IgD-negative memory B cell (primary cell): ENCODE measurements at regions not wholly inside any gene's neighbourhood (a gene's known extent, or its start where the extent isn't known, plus 50 kb on each side); places are given as distances from the start of the nearest gene placed in this dataset.
"Not testable (repeated sequence)": the region's sequence is repeated elsewhere in the genome, so short reads cannot be mapped to it uniquely, and the experiment has no call there.

Source experiments
- H3K27ac Mint-ChIP-seq, 3 donors: one replicate each; pipeline ENCODE4 v1.8.0; 2020 to 2022; ENCODE audit warnings: mild to moderate bottlenecking in 3 of 3, mixed read lengths in 3 of 3, moderate library complexity in 1 of 3
- H3K27me3 Mint-ChIP-seq: one replicate; pipeline ENCODE4 v1.8.0; 2021; ENCODE audit warnings: mixed read lengths
- H3K36me3 Mint-ChIP-seq: one replicate; pipeline ENCODE4 v1.8.0; 2020; ENCODE audit warnings: mild to moderate bottlenecking, mixed read lengths
- H3K4me1 Mint-ChIP-seq, 3 donors: one replicate each; pipeline ENCODE4 v1.8.0; 2020 to 2022; ENCODE audit warnings: mixed read lengths in 3 of 3, mild to moderate bottlenecking in 1 of 3
- H3K4me3 Mint-ChIP-seq, 4 donors: one replicate each; pipeline ENCODE4 v1.8.0; 2020 to 2022; ENCODE audit warnings: mild to moderate bottlenecking in 4 of 4, mixed read lengths in 4 of 4, moderate library complexity in 3 of 4
- H3K9me3 Mint-ChIP-seq, 3 donors: one replicate each; pipeline ENCODE4 v1.8.0; 2020 to 2021; ENCODE audit warnings: mixed read lengths in 3 of 3, mild to moderate bottlenecking in 1 of 3

DNA sequence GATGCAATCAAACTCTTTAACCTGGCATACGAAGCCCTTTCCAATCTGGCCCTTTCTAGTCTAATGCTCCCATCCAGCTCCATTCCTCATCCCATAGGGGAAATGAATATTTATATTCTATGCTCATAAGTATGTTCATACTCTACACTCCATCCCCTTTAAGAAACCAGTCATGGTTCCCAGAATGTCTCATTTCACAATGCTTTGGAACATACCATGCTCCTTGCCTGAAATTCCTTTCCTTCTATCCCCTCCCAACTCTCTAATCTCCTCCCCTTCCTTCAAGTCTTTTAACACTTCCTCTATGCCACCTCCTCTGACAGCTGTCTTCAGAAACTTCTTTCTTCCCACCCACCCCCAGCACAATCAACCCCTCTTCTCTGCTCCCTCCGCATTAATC, 207.0 kb upstream of the CAND1 start:
- Mint-ChIP-seq H3K4me1 (peaks cover 0 to 2% (median 0%) of the 10 kb centered on the region in 3 donors), H3K27me3 (peaks cover 15% of the 10 kb centered on the region), H3K36me3 (no peaks in the 10 kb centered on the region), H3K9me3 (no peaks in the 10 kb centered on the region), H3K27ac (no peak overlapping the region), H3K4me3 (no peak overlapping the region)

DNA sequence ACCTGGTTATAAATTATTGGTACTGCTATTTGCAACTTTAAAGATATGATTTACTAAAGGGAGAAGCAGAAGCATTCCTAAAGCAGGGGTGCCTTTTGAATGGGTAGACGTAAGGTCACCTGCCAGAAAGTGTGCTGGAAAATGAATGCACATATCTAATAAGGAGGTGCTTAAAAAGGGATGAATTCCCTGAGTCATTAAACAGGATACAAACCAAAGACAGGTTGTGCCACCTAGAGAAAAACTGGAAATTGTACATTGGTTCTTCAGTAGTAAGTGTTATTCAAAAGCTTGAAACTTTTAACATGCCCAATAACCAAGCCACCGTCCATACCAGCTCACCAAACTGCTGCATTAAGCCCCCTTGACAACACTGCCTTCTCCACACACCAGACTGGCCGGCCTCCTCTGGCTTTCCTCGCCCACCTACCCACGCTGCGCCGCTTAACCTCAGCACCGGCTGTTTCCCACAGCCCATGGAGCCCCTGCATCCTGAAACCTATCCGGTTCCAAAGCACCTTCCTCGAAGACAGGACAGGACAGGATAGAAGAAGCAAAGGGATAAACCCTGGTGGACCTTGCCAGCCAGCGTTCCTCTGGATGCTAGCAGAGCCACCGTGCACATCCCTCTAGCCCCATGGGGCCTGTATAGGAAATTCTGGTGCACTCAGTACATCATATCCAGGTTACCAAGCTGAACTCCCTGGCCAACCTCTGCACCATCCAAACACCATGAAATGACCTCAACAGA, 201.5 kb upstream of the CAND1 start:
- peak overlapping the region in 1 of 3 donors; percentile 22 for H3K27ac Mint-ChIP-seq
- peak overlapping the region; percentile 59 to 95 (median 74) for H3K4me3 Mint-ChIP-seq
- no peaks in the 10 kb centered on the region for H3K9me3 Mint-ChIP-seq
- H3K4me1 Mint-ChIP-seq, result peaks cover 0 to 10% (median 5%) of the 10 kb centered on the region in 3 donors
- H3K27me3 Mint-ChIP-seq, result peaks cover 20% of the 10 kb centered on the region
- no peaks in the 10 kb centered on the region for H3K36me3 Mint-ChIP-seq

DNA sequence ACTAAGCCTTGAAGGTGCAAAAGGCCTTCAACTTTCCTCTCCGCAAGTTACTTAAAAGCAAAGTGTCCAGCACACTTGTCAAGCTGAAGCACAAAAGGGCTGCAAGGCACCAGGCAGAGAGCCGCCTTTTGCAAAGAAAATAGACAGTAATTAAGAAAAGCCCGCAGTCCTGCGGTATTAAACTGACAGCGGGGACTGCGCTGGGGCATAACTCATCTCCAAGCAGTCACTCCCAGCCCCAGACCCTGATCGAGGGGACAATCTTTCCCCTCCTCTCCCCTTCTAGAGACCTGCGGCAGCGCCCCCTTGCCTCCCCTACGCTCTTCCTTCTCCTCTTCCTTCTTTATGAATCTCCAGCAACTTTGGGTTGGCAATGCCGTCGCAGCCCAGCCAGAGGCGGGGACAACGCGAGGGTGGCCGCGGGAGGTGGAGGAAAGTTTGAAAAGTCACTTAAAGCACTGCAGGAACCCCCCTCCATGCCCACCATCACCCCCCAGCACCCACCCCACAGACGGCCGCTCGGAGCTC, 200.9 kb upstream of the CAND1 start:
- Mint-ChIP-seq H3K9me3 (no peaks in the 10 kb centered on the region), H3K4me3 (peak overlapping the region; percentile 64 to 95 (median 86)), H3K36me3 (no peaks in the 10 kb centered on the region), H3K27ac (peak overlapping the region in 2 of 3 donors; percentile 22 to 23), H3K4me1 (peaks cover 0 to 10% (median 5%) of the 10 kb centered on the region in 3 donors), H3K27me3 (peaks cover 17% of the 10 kb centered on the region)

DNA sequence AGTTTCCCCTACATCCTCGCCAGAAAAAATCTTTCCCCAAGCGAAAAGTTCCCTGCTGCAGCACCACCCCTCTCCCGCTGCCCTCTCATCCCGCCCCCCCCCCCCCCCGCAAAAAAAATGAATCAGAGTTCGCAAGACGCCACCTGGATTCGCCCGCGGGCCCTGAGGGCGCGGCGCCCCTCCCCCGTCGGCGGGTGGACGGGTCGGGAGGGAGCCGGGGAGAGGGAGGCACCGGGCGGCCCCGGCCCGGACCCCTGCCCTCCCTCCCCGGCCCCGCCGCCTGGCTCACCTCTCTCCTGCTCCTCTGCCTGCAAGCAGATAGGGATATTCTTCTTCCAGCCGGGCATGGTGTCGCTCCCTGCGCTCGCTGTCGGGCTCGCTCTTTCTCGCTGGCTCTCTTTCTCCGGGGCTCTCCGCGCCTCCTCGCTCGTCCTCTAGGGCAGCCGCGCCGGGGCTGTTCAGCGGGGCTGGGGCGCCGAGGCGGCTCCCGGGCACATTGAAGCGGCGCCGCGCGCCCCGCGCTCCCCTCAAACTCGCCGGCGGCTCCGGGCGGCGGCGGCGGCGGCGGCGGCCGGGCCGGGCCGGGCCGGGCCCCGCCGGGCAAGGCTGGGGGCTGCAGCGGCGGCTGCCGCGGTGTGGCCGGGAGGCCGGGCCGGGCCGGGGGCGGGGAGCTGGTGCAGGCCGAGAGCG, 200.3 kb upstream of the CAND1 start:
- Mint-ChIP-seq H3K36me3 (no peaks in the 10 kb centered on the region), H3K27me3 (peaks cover 17% of the 10 kb centered on the region), H3K27ac (peak overlapping the region in 1 of 3 donors; percentile 23), H3K9me3 (no peaks in the 10 kb centered on the region), H3K4me3 (peak overlapping the region; percentile 64 to 95 (median 90)), H3K4me1 (peaks cover 0 to 10% (median 5%) of the 10 kb centered on the region in 3 donors)

DNA sequence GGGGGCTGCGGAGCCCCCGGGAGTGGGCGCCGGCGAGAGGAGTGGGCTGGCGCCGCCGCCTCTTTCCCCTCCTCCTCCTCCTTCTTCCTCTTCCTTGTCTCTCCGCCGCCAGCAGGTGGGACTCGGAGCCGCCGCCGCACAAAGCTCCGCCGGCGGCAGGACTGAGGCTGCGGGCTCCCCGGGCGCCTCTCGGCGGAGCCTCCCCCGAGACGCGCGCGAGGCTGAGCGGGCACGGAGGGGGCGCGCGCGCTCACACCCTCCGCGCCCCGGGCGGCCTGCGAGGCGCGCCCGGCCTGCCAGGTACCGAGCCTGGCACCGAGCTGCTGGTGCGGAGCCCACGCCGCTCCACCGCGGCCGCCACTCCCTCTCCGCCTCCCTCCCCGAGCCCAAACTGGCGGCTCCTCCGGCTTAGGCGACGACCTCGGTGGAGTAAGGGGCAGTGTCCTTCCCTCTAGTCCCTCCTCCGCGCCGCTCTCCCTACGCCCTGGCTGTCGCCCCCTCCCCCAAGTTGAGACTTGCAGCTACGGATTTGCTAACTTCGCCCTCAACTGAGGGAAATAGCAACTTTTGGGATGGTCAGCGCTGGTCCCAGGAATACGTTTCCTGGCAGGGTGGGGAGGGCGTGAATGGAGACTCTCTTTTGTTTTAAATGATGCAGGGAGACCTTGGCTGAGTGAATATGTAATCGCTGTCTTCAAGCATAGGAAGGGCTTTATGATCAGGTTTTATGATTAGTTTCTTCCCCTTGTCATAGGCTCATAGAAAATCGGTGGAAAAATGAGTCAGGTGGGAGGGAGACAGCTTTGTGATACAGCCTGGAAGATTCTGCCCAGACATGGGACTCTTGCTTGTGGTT, 199.5 kb upstream of the CAND1 start:
- H3K27ac Mint-ChIP-seq, result no peak overlapping the region
- no peaks in the 10 kb centered on the region for H3K9me3 Mint-ChIP-seq
- peaks cover 19% of the 10 kb centered on the region for H3K27me3 Mint-ChIP-seq
- peaks cover 0 to 10% (median 5%) of the 10 kb centered on the region in 3 donors for H3K4me1 Mint-ChIP-seq
- peak overlapping the region; percentile 77 to 89 (median 84) for H3K4me3 Mint-ChIP-seq
- H3K36me3 Mint-ChIP-seq, result no peaks in the 10 kb centered on the region

DNA sequence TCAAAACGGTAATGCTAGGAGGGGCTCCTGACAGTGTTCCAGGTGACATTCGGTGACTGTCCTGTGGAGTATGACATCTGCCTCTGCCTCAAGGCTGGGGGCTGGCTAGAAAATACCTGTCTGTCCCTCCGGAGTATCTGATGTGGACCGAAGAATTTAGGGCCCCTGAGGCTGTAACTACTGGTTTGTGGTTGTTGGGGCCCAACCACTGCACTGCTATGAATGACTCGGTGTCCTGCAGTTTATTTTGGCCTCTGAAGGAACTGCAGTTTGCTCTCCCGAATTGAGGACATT, 198.9 kb upstream of the CAND1 start:
- H3K9me3 Mint-ChIP-seq, result no peaks in the 10 kb centered on the region
- H3K27ac Mint-ChIP-seq, result no peak overlapping the region
- no peaks in the 10 kb centered on the region for H3K36me3 Mint-ChIP-seq
- H3K4me3 Mint-ChIP-seq, result peak overlapping the region; percentile 77 to 89 (median 84)
- H3K27me3 Mint-ChIP-seq, result peaks cover 19% of the 10 kb centered on the region
- peaks cover 0 to 10% (median 5%) of the 10 kb centered on the region in 3 donors for H3K4me1 Mint-ChIP-seq

DNA sequence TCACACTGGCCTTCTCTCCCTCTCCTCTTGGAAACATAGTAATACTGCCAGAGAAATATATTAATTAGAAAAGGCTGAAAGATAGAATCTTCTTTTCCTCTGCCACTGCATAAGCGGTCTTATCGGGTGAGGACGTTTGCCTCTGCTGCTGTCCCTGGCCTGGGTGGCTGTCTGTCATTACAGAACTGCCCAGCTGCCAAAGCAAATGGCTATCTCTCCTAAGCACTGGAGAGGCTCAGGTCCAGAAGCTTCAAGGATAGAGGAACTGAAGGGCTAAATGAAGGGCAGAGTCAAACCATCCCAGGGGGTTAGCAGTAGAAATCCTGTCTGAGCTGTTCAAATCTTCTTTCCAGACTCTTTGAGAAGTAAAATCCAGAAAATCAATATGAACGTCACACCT, 198.6 kb upstream of the CAND1 start:
- Mint-ChIP-seq H3K9me3 (no peaks in the 10 kb centered on the region), H3K27me3 (peaks cover 19% of the 10 kb centered on the region), H3K36me3 (no peaks in the 10 kb centered on the region), H3K4me3 (peak overlapping the region in 3 of 4 donors; percentile 77 to 87 (median 81)), H3K27ac (no peak overlapping the region), H3K4me1 (peaks cover 0 to 10% (median 5%) of the 10 kb centered on the region in 3 donors)

DNA sequence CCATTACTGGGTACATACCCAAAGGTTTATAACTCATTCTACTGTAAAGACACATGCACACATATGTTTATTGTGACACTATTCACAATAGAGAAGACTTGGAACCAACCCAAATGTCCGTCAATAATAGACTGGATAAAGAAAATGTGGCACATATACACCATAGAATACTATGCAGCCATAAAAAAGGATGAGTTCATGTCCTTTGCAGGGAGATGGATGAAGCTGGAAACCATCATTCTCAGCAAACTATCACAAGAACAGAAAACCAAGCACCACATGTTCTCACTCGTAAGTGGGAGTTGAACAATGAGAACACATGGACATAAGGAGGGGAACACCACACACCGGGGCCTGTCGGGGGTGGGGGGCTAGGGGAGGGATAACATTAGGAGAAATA, 196.9 kb upstream of the CAND1 start:
- Mint-ChIP-seq H3K4me1 (peaks cover 0 to 10% (median 5%) of the 10 kb centered on the region in 3 donors), H3K27me3 (peaks cover 19% of the 10 kb centered on the region)
- H3K27ac Mint-ChIP-seq, H3K9me3 Mint-ChIP-seq, H3K36me3 Mint-ChIP-seq, H3K4me3 Mint-ChIP-seq: not testable (repeated sequence)

DNA sequence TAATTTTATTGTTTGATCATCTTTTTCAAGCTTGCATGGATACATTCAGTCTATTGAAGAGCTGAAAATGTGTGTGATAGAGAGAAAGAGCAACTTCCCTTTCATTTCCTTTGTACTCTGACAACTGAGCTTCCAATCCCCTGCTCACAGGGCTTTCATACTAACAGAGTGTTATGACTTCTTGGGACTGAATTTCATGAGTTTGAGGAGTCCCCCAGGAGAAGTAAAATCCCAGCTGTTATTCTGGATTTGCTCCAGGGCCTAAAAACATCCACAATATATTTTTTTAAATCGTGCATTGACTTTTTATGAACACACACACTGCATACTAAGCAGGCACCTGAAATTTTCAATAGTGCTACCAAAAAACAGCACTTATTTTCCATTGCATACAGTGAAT, 195.8 kb upstream of the CAND1 start:
- Mint-ChIP-seq H3K27ac (no peak overlapping the region), H3K9me3 (no peaks in the 10 kb centered on the region), H3K36me3 (no peaks in the 10 kb centered on the region), H3K27me3 (peaks cover 15% of the 10 kb centered on the region), H3K4me3 (no peak overlapping the region), H3K4me1 (peaks cover 0 to 6% (median 5%) of the 10 kb centered on the region in 3 donors)

DNA sequence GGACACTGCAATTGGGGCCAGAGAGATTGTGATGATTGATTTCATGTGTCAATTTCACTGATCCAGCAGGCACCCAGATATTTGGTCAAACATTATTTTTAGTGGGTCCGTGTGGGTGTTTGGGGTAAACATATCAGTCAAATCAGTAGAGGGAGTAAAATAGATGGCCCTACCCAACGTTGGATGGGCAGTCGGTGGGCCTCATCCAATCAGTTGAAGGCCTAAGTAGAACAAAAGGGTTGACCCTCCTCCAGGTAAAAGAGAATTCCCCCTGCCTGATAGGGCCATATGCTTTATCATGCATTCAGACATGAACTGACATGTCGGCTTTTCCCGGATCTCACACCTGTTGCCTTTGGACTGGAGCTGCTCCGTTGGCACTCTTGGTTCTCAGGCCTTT, 195.1 kb upstream of the CAND1 start:
- Mint-ChIP-seq H3K4me3 (no peak overlapping the region), H3K9me3 (no peaks in the 10 kb centered on the region), H3K27me3 (peaks cover 13% of the 10 kb centered on the region), H3K36me3 (no peaks in the 10 kb centered on the region), H3K4me1 (peaks cover 0 to 5% (median 4%) of the 10 kb centered on the region in 3 donors), H3K27ac (no peak overlapping the region)

DNA sequence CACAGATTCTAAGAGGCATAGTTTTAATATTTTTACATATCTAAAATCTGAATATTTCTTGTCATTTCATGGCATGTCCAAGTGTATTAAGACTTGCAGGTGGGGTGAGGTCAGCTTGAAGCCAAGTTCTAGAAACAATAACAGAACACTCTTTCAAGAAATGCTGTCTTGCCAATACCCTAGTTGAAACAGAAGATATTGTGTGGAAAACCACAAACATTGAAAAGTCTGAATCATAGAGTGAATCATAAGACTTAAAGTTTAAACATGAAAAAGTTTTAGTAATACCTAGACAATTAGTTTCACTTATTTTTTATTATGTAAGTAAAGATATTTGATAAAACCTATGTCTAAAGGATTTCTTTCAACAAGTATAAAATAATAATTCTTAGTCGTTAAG, 191.5 kb upstream of the CAND1 start:
- Mint-ChIP-seq H3K27me3 (peaks cover 2% of the 10 kb centered on the region), H3K4me1 (no peaks in the 10 kb centered on the region), H3K4me3 (no peak overlapping the region), H3K27ac (no peak overlapping the region), H3K36me3 (no peaks in the 10 kb centered on the region), H3K9me3 (no peaks in the 10 kb centered on the region)

DNA sequence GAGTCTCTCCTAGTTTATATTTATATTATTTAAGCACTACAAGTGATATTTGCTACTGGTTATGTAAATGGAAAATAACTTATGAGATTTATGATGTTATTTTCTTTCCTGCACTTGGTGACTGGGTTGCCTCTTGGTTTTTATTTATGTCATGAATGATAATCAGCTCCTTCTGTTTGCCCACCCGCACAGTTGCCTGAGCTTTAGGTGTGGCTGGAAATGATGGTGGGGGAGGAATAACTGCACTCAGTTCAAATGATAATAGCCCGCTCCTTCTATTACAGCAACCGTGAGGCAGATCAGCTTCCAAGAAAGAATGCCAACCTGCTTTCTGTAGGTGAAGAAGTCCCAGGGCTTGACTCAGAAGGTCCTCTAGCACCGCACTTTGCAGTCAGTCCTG, 190.2 kb upstream of the CAND1 start:
- no peaks in the 10 kb centered on the region for H3K36me3 Mint-ChIP-seq
- H3K9me3 Mint-ChIP-seq, result no peaks in the 10 kb centered on the region
- no peak overlapping the region for H3K27ac Mint-ChIP-seq
- H3K27me3 Mint-ChIP-seq, result peaks cover 4% of the 10 kb centered on the region
- H3K4me1 Mint-ChIP-seq, result no peaks in the 10 kb centered on the region
- H3K4me3 Mint-ChIP-seq, result no peak overlapping the region

DNA sequence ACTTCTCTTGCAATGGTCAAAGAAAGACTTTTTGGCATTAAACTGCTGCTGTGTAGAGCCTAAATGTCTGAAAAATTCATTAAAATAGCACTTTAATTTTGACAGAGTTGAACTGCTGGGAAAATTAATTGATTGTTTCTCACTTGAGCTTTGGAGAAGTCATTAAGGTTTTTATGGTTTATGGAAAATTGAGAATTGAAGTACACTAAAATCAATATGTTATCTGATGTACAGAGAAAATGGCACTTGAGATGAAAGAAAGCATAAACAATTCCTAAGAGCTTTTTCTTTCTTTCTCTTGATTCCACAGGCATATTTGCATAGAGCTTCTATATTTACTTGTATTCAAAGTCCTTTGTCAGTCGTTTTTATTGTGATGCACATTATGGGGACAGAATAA, 188.5 kb upstream of the CAND1 start:
- Mint-ChIP-seq H3K27me3 (peaks cover 5% of the 10 kb centered on the region), H3K4me3 (no peak overlapping the region), H3K4me1 (no peaks in the 10 kb centered on the region), H3K36me3 (no peaks in the 10 kb centered on the region), H3K9me3 (no peaks in the 10 kb centered on the region), H3K27ac (no peak overlapping the region)

DNA sequence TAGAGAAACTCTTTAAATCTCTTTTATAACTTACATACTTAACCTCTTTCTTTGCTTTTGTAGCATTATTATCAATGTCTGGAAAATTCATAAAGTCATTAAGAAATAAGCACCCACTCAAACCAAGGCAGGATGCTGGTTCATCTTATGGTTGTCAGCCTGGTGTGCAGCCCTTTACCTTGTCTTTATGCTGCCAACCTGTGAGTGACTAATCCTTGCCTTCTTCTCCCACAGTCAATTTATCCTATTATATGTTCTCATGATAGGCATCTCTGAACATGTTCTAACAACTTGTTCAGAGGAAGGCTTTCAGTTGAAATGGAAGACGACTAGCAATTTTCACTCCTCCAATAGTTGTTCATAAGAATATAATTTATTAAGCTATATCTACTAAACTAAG, 186.9 kb upstream of the CAND1 start:
- peaks cover 5% of the 10 kb centered on the region for H3K27me3 Mint-ChIP-seq
- no peak overlapping the region for H3K4me3 Mint-ChIP-seq
- no peaks in the 10 kb centered on the region for H3K36me3 Mint-ChIP-seq
- H3K27ac Mint-ChIP-seq, result no peak overlapping the region
- no peaks in the 10 kb centered on the region for H3K9me3 Mint-ChIP-seq
- no peaks in the 10 kb centered on the region for H3K4me1 Mint-ChIP-seq

DNA sequence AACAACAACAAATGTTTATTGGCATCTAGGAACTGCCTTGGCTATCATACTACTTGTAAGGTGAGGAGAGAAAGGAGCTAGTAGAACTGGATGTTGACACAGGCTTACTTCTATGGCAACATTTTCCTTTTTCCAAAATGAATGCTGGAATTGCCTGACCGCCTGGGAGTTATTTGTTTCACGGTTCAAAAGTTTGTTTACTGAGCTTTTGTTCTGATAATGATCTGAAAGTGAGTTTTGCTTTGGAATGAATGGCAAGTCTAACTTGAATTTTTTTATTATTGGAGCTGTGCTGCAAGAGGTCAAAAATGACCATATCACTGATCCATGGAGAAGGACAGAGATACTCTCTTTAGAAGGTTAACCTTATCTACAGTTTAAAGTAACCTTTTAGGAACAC, 183.5 kb upstream of the CAND1 start:
- H3K4me1 Mint-ChIP-seq, result no peaks in the 10 kb centered on the region
- H3K36me3 Mint-ChIP-seq, result no peaks in the 10 kb centered on the region
- H3K27ac Mint-ChIP-seq, result no peak overlapping the region
- no peak overlapping the region for H3K4me3 Mint-ChIP-seq
- H3K9me3 Mint-ChIP-seq, result no peaks in the 10 kb centered on the region
- peaks cover 6% of the 10 kb centered on the region for H3K27me3 Mint-ChIP-seq
